Fibroblast of lung (primary cell): ENCODE measurements at regions not wholly inside any gene's neighbourhood (a gene's known extent, or its start where the extent isn't known, plus 50 kb on each side); places are given as distances from the start of the nearest gene placed in this dataset.

Source experiments
- DNase-seq, 2 donors: peaks; one replicate each; pipeline versions ENCODE4 v3.0.0 to v3.0.0-alpha.2; 2010; ENCODE audit warnings: low read depth in 2 of 2
- H2AFZ ChIP-seq: 2 replicates; pipeline ENCODE4 v1.5.1; 2012; ENCODE audit warnings: low read length, control low read depth, inconsistent platforms
- H3K27ac ChIP-seq: 2 replicates; pipeline ENCODE4 v1.5.1; 2011; ENCODE audit warnings: low read length, control low read depth; ENCODE audit not compliant: insufficient read depth
- H3K27me3 ChIP-seq: 2 replicates; pipeline ENCODE4 v1.5.1; 2011; ENCODE audit warnings: mild to moderate bottlenecking, low read length; ENCODE audit not compliant: control insufficient read depth, insufficient read depth
- H3K36me3 ChIP-seq: 2 replicates; pipeline ENCODE4 v1.5.1; 2011; ENCODE audit warnings: low read length; ENCODE audit not compliant: control insufficient read depth, insufficient read depth
- H3K4me1 ChIP-seq: 2 replicates; pipeline ENCODE4 v1.5.1; 2011; ENCODE audit warnings: low read length; ENCODE audit not compliant: control insufficient read depth, insufficient read depth; ENCODE audit errors: extremely low read depth
- H3K4me2 ChIP-seq: 2 replicates; pipeline ENCODE4 v1.5.1; 2011; ENCODE audit warnings: low read length, control low read depth; ENCODE audit not compliant: insufficient read depth; ENCODE audit errors: extremely low read depth
- H3K4me3 ChIP-seq, 4 experiments: fragments of 200-600 bp in 1 of 4; sonication (generic) in 1 of 4; replicated peaks in 1 of 4; 2 replicates each; pipeline ENCODE4 v1.5.1; 2011 to 2016; ENCODE audit warnings: low read length in 4 of 4, low read depth in 3 of 4, mild to moderate bottlenecking in 3 of 4, control low read depth in 2 of 4, inconsistent platforms in 1 of 4, mixed read lengths in 1 of 4; ENCODE audit not compliant: insufficient read depth in 1 of 4; ENCODE audit errors: control extremely low read depth in 1 of 4
- H3K79me2 ChIP-seq: 2 replicates; pipeline ENCODE4 v1.5.1; 2012; ENCODE audit warnings: mild to moderate bottlenecking, low read length, inconsistent platforms; ENCODE audit not compliant: control insufficient read depth, insufficient read depth
- H3K9ac ChIP-seq: 2 replicates; pipeline ENCODE4 v1.5.1; 2011; ENCODE audit warnings: mild to moderate bottlenecking, low read length, control low read depth; ENCODE audit not compliant: insufficient read depth
- H3K9me3 ChIP-seq: 2 replicates; pipeline ENCODE4 v1.5.1; 2012; ENCODE audit warnings: low read depth, low read length; ENCODE audit not compliant: control insufficient read depth, insufficient read depth
- H4K20me1 ChIP-seq: 2 replicates; pipeline ENCODE4 v1.5.1; 2011; ENCODE audit warnings: low read length; ENCODE audit not compliant: control insufficient read depth, insufficient read depth; ENCODE audit errors: extremely low read depth
- EZH2 ChIP-seq: IDR thresholded peaks from 2 replicates; pipeline ENCODE4 v1.5.1; 2012; ENCODE audit warnings: low read length, control low read depth, mild to moderate bottlenecking; ENCODE audit errors: missing control alignments
- TF ChIP-seq, protein P1 (sequence below), 2 donors: IDR thresholded peaks in 1 of 2; conservative IDR thresholded peaks in 1 of 2; 1 replicate in 1 of 2; 2 replicates in 1 of 2; pipeline ENCODE4 v1.5.1; 2011 to 2012; ENCODE audit warnings: low read length in 2 of 2, control low read depth in 1 of 2, inconsistent platforms in 1 of 2, low read depth in 1 of 2, mild to moderate bottlenecking in 1 of 2

DNA sequence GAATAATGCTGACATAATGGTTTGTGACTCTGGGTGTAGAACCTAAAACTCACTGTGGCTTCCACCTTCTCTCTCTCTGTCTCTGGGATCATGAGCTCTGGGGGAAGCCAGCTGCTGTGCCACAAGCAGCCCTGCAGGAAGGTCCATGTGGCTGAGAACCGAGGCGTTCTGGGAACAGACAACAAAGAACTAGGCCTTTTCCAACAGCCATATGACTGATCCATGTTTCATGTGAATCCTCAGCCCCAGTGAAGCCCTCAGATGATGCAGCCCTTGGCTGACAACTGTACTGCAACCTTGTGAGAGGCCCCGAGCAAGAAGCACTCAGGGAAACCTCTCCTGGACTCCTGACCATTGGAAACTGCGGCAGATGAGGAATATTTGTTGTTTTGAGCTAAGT, 56.6 kb downstream of the HLA-G start:
- Histone ChIP-seq H3K9me3 (no peaks in the 10 kb centered on the region), H4K20me1 (no peaks in the 10 kb centered on the region), H3K36me3 (no peaks in the 10 kb centered on the region), H3K27me3 (no peaks in the 10 kb centered on the region), H3K27ac (no peak overlapping the region), H3K4me2 (no peak overlapping the region), H3K9ac (no peak overlapping the region), H3K4me3 (no peak overlapping the region), H3K4me1 (no peaks in the 10 kb centered on the region), H3K79me2 (no peaks in the 10 kb centered on the region), H2AFZ (no peak overlapping the region)
- no peak for TF ChIP-seq EZH2
- TF ChIP-seq, protein P1, sequence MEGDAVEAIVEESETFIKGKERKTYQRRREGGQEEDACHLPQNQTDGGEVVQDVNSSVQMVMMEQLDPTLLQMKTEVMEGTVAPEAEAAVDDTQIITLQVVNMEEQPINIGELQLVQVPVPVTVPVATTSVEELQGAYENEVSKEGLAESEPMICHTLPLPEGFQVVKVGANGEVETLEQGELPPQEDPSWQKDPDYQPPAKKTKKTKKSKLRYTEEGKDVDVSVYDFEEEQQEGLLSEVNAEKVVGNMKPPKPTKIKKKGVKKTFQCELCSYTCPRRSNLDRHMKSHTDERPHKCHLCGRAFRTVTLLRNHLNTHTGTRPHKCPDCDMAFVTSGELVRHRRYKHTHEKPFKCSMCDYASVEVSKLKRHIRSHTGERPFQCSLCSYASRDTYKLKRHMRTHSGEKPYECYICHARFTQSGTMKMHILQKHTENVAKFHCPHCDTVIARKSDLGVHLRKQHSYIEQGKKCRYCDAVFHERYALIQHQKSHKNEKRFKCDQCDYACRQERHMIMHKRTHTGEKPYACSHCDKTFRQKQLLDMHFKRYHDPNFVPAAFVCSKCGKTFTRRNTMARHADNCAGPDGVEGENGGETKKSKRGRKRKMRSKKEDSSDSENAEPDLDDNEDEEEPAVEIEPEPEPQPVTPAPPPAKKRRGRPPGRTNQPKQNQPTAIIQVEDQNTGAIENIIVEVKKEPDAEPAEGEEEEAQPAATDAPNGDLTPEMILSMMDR (conservative IDR thresholded peaks at IDR 0.05 in 1 of 2, IDR thresholded peaks at IDR 0.05 in 1 of 2; ENCODE audit: low read depth in 1 of 2, low read length in 2 of 2) = no peak
- no peak for DNase-seq

DNA sequence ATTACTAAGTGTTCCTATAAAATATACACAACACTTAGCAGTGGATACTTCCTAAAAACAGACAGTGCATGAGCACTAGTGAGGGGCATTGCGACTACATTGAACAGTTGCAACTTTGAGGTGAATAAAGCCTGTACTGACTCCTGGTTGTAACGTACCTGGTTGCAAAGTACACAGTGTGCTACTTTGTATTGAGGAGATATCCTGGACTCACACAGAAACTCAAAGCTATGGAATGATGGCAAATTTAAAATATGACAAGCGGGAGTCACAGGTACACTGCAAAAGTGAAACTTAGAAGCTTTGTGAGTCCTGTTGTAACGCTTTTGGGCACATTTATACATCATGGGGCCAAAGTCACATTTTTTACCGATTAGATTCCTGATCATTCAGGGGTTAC, 55.6 kb upstream of the HLA-A start:
- Histone ChIP-seq H3K4me2 (peak overlapping the region; percentile 5), H3K79me2 (no peaks in the 10 kb centered on the region), H3K4me1 (no peaks in the 10 kb centered on the region), H4K20me1 (no peaks in the 10 kb centered on the region), H3K36me3 (no peaks in the 10 kb centered on the region), H3K27me3 (no peaks in the 10 kb centered on the region), H3K27ac (no peak overlapping the region), H3K9me3 (no peaks in the 10 kb centered on the region), H3K4me3 (no peak overlapping the region), H3K9ac (no peak overlapping the region), H2AFZ (no peak overlapping the region)
- TF ChIP-seq EZH2 = no peak
- TF ChIP-seq, protein P1 (conservative IDR thresholded peaks at IDR 0.05 in 1 of 2, IDR thresholded peaks at IDR 0.05 in 1 of 2; ENCODE audit: low read depth in 1 of 2, low read length in 2 of 2) = no peak
- DNase-seq = no peak

DNA sequence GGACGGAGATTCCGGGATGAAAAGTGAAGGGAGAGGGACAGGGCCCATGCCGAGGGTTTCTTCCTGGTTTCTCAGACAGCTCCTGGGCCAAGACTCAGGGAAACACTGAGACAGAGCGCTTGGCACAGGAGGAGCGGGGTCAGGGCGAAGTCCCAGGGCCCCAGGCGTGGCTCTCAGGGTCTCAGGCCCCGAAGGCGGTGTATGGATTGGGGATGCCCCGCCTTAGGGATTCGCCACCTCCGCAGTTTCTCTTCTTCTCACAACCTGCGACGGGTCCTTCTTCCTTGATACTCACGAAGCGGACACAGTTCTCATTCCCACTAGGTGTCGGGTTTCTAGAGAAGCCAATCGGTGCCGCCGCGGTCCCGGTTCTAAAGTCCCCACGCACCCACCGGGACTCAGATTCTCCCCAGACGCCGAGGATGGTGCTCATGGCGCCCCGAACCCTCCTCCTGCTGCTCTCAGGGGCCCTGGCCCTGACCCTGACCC, 55.0 kb upstream of the HLA-A start:
- DNase-seq = peak; percentile 13 to 38
- peak overlapping the region; percentile 52 to 70 (median 63) for H3K4me3 ChIP-seq
- no peaks in the 10 kb centered on the region for H3K27me3 ChIP-seq
- peak overlapping the region; percentile 75 for H3K4me2 ChIP-seq
- H3K4me1 ChIP-seq = no peaks in the 10 kb centered on the region
- no peaks in the 10 kb centered on the region for H4K20me1 ChIP-seq
- H3K9ac ChIP-seq = peak overlapping the region; percentile 79
- H2AFZ ChIP-seq = peak overlapping the region; percentile 92
- H3K79me2 ChIP-seq = no peaks in the 10 kb centered on the region
- H3K27ac ChIP-seq = peak overlapping the region; percentile 76
- H3K9me3 ChIP-seq = no peaks in the 10 kb centered on the region
- H3K36me3 ChIP-seq = no peaks in the 10 kb centered on the region
- no peak for TF ChIP-seq EZH2
- TF ChIP-seq, protein P1 (conservative IDR thresholded peaks at IDR 0.05 in 1 of 2, IDR thresholded peaks at IDR 0.05 in 1 of 2; ENCODE audit: low read depth in 1 of 2, low read length in 2 of 2) = no peak
